Keratinocyte (primary cell): ENCODE measurements at regions not wholly inside any gene's neighbourhood (a gene's known extent, or its start where the extent isn't known, plus 50 kb on each side); places are given as distances from the start of the nearest gene placed in this dataset.

Experiments used
- DNase-seq: peaks from one replicate; pipeline ENCODE4 v3.0.0-alpha.2; 2011; ENCODE audit warnings: low read depth, missing footprints, low spot score
- FAIRE-seq: peaks from 2 replicates; lab custom pipeline; 2011; peaks lifted over from hg19 to GRCh38; lab: Jason Lieb, UNC
- H2AFZ ChIP-seq: 2 replicates; pipeline ENCODE4 v1.6.0; 2012; ENCODE audit warnings: low read length, control low read depth, inconsistent platforms; ENCODE audit not compliant: control insufficient read depth
- H3K27ac ChIP-seq: 2 replicates; pipeline ENCODE4 v1.5.1; 2011; ENCODE audit warnings: low read length; ENCODE audit not compliant: control insufficient read depth, insufficient read depth
- H3K27me3 ChIP-seq: 3 replicates; pipeline ENCODE4 v1.6.0; 2011; ENCODE audit warnings: low read length; ENCODE audit not compliant: control insufficient read depth, insufficient read depth; ENCODE audit errors: extremely low read depth
- H3K36me3 ChIP-seq, 2 experiments: 2 replicates in 1 of 2; 3 replicates in 1 of 2; pipeline ENCODE4 v1.5.1; 2011; ENCODE audit warnings: low read length in 2 of 2, mild to moderate bottlenecking in 1 of 2; ENCODE audit not compliant: control insufficient read depth in 2 of 2, insufficient read depth in 2 of 2; ENCODE audit errors: extremely low read depth in 1 of 2
- H3K4me1 ChIP-seq: 3 replicates; pipeline ENCODE4 v1.5.1; 2011; ENCODE audit warnings: low read length; ENCODE audit not compliant: control insufficient read depth, insufficient read depth; ENCODE audit errors: extremely low read depth
- H3K4me2 ChIP-seq: 3 replicates; pipeline ENCODE4 v1.6.0; 2011; ENCODE audit warnings: low read depth, low read length; ENCODE audit not compliant: control insufficient read depth, insufficient read depth; ENCODE audit errors: extremely low read depth
- H3K4me3 ChIP-seq, 3 experiments: fragments of 200-600 bp in 1 of 3; sonication (generic) in 1 of 3; 2 replicates in 2 of 3; 3 replicates in 1 of 3; pipeline ENCODE4 v1.5.1; 2011 to 2016; ENCODE audit warnings: low read length in 3 of 3, mild to moderate bottlenecking in 3 of 3, control low read depth in 2 of 3, inconsistent platforms in 1 of 3, low read depth in 1 of 3, mixed read lengths in 1 of 3, mixed run types in 1 of 3, moderate library complexity in 1 of 3; ENCODE audit not compliant: control insufficient read depth in 2 of 3, insufficient read depth in 2 of 3; ENCODE audit errors: extremely low read depth in 1 of 3
- H3K79me2 ChIP-seq: 2 replicates; pipeline ENCODE4 v1.6.0; 2012; ENCODE audit warnings: low read length; ENCODE audit not compliant: control insufficient read depth, insufficient read depth
- H3K9ac ChIP-seq: 3 replicates; pipeline ENCODE4 v1.6.0; 2011; ENCODE audit warnings: low read length; ENCODE audit not compliant: control insufficient read depth, insufficient read depth; ENCODE audit errors: extremely low read depth
- H3K9me1 ChIP-seq: 3 replicates; pipeline ENCODE4 v1.6.0; 2011; ENCODE audit warnings: low read length; ENCODE audit not compliant: control insufficient read depth, insufficient read depth; ENCODE audit errors: extremely low read depth
- H3K9me3 ChIP-seq: 2 replicates; pipeline ENCODE4 v1.5.1; 2012; ENCODE audit warnings: low read depth, low read length; ENCODE audit not compliant: control insufficient read depth
- H4K20me1 ChIP-seq: 3 replicates; pipeline ENCODE4 v1.6.0; 2011; ENCODE audit warnings: low read length; ENCODE audit not compliant: control insufficient read depth, insufficient read depth; ENCODE audit errors: extremely low read depth
- CTCF ChIP-seq, 3 experiments: IDR thresholded peaks in 1 of 3; conservative IDR thresholded peaks in 1 of 3; optimal IDR thresholded peaks in 1 of 3; 2 replicates in 2 of 3; 3 replicates in 1 of 3; pipeline versions ENCODE3 to v1.5.1; 2011; ENCODE audit warnings: low read length in 3 of 3, mild to moderate bottlenecking in 3 of 3, moderate library complexity in 2 of 3, control low read depth in 1 of 3, inconsistent platforms in 1 of 3; ENCODE audit not compliant: insufficient read depth in 2 of 3; ENCODE audit errors: extremely low read depth in 1 of 3
- EZH2 ChIP-seq: IDR thresholded peaks from one replicate; pipeline ENCODE4 v1.6.1; 2012; ENCODE audit warnings: inconsistent platforms, mild to moderate bottlenecking, low read length, moderate library complexity
- dilution Hi-C: fragments of 300-500 bp; cut with MboI; formaldehyde crosslinking; loops from one replicate; pipeline ENCODE4 v1.7.0; 2020; ENCODE audit warnings: low sequenced_read_pairs; ENCODE audit not compliant: extremely low pct_ligation_motif_present

- H3K27ac ChIP-seq = no peak overlapping the region
- FAIRE-seq = no peak
- no peaks in the 10 kb centered on the region for H3K36me3 ChIP-seq
- no peak overlapping the region for H3K4me3 ChIP-seq
- no peak overlapping the region for H2AFZ ChIP-seq
- DNase-seq = no peak
- no peak overlapping the region for H3K4me2 ChIP-seq
- H3K9ac ChIP-seq = no peak overlapping the region
- dilution Hi-C loops = no loop called here
- no peaks in the 10 kb centered on the region for H4K20me1 ChIP-seq
- no peaks in the 10 kb centered on the region for H3K9me1 ChIP-seq
- H3K79me2 ChIP-seq = no peaks in the 10 kb centered on the region
- no peaks in the 10 kb centered on the region for H3K4me1 ChIP-seq
- no peak for TF ChIP-seq EZH2
- TF ChIP-seq CTCF (optimal IDR thresholded peaks at IDR 0.05 in 1 of 3, IDR thresholded peaks at IDR 0.05 in 1 of 3, conservative IDR thresholded peaks at IDR 0.05 in 1 of 3; ENCODE audit: extremely low read depth in 1 of 3, insufficient read depth in 2 of 3, low read length in 3 of 3) = no peak
- H3K9me3 ChIP-seq = peaks cover 4% of the 10 kb centered on the region
- H3K27me3 ChIP-seq = no peaks in the 10 kb centered on the region
Measured at GRCh38 chr12:126482238-126482889, 1417.1 kb downstream of the AACS start.

- TF ChIP-seq EZH2 = no peak
- no peak for TF ChIP-seq CTCF (optimal IDR thresholded peaks at IDR 0.05 in 1 of 3, IDR thresholded peaks at IDR 0.05 in 1 of 3, conservative IDR thresholded peaks at IDR 0.05 in 1 of 3; ENCODE audit: extremely low read depth in 1 of 3, insufficient read depth in 2 of 3, low read length in 3 of 3)
- Histone ChIP-seq H3K4me1 (no peaks in the 10 kb centered on the region), H3K27me3 (no peaks in the 10 kb centered on the region), H3K9ac (no peak overlapping the region), H3K27ac (no peak overlapping the region), H3K36me3 (no peaks in the 10 kb centered on the region), H3K79me2 (no peaks in the 10 kb centered on the region), H2AFZ (no peak overlapping the region), H3K4me2 (no peak overlapping the region), H3K4me3 (no peak overlapping the region), H3K9me3 (peaks cover 4% of the 10 kb centered on the region), H3K9me1 (no peaks in the 10 kb centered on the region), H4K20me1 (no peaks in the 10 kb centered on the region)
- dilution Hi-C loops = no loop called here
- no peak for FAIRE-seq
- no peak for DNase-seq
Measured at GRCh38 chr12:126483145-126484068, 1418.2 kb downstream of the AACS start.
